GM18508 (cell line): ENCODE measurements at regions not wholly inside any gene's neighbourhood (a gene's known extent, or its start where the extent isn't known, plus 50 kb on each side); places are given as distances from the start of the nearest gene placed in this dataset.

Experiments
- ATAC-seq: cut with Tn5 transposase; IDR thresholded peaks from one replicate; pipeline ENCODE4 v1.9.1; 2021; ENCODE audit warnings: moderate number of reproducible peaks; ENCODE audit not compliant: insufficient read depth, unreplicated experiment

DNA sequence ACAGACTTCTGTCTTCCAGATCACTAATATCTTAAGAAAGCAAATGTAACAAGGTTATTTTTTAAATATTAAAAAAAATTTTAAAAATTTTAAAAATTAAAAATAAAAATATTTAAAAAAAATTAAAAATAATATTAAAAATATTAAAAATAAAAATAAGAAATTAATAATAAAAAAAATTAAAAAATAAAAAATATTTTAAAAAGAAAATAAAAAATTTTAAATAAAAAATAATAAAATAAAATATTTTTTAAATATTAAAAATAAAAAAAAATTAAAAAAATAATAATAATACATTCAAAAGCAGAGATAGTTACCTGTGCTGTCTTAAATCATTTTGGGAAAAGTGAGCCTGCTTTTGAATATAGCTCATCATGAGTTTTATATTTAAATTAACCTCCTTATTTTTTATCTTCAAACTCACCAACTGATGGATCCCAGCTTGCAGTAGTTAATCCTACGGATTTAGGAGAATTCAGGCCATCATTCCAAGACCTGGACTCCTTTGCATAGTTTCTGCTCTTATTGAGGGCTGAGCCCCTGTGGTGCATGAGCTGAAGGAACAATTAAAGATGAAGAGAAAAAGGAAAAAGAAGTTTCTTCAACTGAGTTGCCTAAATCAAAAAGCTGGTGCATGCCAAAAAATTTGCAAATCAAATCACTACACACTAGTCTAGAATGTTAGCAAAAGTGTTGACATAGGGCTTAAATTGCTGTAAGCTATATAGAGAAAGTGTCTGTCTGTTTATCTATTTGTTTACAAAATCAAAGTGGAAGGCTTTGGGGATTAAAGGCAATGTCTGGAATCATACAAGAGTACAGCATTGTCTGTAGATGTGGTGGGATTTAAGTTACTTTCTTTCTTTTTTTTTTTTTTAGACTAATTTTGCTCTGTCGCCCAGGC lies 50.5 kb upstream of the ZNF438 start:
- no peak for ATAC-seq

DNA sequence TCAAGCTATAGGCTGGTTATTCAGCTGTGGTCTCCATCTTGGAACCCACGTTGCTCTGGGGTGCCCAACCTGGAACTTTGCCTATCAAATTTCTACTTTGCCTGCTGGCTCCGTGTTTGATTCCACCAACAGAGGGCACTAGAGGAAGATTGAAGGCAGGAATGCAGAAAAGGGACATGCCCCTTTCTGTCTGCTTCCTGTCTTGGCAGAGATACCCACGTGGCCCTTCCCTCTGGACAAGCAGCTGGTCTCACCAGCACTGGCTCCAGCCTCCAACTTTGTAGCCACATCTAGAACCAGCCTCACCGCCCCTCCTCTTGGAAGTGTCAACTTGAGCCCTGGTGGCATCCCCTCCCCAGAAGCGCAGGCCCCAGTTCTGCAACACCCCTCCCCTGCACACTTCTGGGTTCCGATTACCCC lies 52.1 kb upstream of the ZNF438 start:
- no peak for ATAC-seq

DNA sequence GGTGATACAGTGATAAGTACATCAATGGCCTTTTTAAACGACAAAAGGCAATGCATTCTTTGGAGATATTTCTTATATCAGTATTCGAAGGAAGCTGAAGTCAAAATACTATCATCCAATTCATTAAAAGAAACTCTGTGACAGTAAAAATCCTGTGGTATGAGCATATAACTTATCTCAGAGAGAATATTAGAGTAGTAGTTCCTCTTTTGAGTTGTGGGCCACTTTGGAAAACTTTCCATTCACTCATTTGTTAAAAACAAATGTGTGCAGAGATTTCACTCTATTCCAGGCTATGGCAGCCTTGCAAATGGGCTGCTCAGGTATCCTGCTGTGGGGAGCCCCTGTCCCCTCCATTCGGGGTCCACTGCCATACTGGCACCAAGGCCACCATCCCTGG lies 55.3 kb upstream of the ZNF438 start:
- no peak for ATAC-seq

DNA sequence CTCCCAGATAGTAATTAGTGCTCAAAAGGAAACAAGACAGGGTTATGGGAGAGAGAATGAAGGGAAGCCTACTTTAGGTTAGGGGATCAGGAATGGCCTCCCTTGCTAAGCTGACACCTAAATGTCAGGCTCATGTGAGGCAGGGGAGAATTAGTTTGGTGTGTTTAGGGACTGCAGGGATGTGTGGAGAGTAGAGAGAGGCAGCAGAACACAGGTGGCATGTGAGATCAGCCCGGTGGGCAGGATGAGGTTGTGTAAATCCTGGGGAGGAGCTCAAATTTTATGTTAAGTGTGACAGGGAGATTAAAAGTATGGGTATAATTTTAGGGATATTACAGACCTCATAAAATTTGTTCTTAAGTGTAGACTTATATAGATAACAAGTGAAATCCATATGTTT lies 56.2 kb upstream of the ZNF438 start:
- no peak for ATAC-seq

DNA sequence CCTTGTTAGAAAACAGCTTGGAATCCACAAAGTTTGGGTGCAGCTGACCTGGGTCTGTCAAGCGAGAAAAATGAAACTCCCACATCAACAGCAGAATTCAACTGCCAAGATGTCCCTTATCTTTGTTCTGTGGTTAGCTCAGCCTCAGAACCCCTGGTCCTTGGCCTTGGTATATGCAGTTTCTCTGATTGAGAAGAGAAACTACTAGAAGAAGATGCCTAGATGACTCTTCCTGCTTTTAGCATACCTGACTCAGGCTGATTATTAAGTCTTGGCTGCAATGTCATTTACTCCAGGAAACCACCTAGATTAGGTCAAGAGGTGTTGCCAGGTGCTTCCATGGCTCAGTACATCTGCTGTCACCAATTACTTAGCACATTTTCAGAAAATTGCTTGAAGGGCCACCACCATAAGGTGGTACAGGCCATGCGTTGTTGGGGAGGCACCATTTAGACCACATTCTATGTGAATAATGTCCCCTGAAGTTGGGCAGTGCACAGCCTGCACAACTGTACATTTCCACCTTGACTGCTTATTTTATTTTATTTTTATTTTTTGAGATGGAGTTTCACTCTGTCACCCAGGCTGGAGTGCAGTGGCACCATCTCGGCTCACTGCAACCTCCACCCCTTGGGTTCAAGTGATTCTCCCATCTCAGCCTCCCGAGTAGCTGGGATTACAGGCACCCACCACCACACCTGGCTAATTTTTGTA lies 59.4 kb upstream of the ZNF438 start:
- ATAC-seq, result no peak

DNA sequence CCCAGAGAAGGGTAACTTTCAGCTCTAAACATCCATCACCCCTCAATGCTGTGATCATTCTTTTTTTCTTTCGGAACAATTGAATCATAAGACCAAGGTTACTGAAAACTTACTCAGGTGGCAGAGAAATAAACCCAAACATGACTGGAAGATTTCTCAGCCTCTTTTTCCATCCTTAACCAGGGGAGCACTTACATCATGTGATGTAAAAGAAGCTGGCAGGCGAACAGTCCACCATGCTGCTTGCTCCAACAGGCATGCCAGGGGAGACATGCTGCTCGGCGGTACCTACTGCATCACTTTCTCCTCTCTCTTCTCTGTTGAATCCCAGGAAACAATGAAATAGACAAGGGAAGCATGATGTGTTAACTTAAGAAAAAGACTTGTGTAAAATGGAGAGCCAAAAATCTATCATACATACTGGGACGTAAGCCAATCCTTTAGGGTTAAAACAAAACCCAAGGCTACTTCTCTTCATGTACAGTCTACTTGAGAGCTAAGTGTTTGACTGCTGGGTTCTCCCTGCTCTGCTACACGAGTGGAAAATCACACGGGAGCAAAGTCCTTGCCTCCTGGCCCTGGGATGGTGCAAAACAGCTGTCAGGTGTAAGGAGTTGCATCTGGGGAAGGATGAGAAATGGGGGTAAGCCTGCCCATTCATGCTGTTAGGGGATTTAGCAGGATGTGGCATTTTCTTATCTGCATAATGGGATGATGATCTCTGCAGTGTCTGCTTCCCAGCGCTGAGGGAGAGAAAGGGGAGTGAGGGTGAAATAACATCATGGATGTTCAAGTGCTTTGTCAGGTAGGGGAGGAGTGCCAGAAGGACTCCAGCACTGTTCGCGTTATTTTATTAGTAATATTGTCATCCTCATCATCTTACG lies 64.3 kb upstream of the ZNF438 start:
- ATAC-seq, result no peak

DNA sequence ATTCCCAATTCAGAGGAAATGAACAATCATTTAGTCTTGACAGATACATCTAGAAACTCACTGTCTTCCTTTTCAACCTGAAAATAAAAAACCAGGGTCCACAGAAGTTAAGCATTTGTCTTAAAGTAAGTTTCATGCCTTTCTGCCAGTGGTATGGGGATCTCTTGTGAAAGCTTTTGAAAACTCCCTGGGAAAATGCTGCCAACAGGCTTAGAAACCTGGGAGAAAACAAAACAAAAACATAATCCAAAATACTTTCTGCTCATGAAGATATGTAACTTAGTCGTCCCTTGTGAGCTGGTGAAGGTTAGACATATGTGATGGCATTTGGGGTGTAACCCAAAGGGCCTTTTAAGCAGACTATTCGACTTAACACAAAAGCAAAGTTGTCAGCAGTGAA lies 66.4 kb upstream of the ZNF438 start:
- no peak for ATAC-seq

DNA sequence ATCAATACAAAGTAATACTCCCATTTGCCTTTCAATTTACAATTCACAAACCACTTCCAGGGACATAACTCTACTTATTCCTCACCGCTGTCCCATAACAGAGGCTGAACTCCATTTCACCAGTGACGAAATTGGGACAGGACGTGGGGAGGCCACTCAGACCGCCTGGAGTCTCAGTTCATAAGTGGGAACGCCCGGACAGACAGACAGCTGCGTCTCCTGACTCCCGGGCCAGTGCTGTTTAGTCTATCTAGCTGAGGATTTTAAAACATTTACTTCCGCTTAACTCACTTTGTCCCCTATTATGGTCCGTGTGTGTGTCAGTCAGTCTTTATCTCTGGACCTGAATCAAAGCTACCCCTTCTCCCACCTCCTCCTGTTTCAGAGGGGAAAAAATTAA lies 67.4 kb upstream of the ZNF438 start:
- ATAC-seq, result no peak

DNA sequence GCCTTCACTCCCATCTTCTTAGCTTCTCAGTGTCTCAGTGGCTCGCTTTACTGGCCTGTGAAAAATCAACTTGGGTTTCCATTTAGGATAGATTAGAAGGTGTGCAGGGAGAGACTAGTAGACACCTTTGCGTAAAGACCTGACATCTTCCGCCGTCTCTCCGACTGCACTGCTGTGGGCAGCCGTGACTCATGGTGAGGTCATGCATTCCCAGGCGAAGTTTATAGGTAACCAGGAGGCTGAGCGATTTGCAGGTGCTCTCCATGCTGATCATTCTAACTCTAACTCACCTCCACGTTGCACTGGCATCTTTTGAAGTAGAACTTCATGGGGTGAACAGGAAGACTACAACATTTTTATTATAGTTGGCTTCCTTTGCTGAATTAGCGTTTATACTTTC lies 68.0 kb upstream of the ZNF438 start:
- ATAC-seq, result no peak

DNA sequence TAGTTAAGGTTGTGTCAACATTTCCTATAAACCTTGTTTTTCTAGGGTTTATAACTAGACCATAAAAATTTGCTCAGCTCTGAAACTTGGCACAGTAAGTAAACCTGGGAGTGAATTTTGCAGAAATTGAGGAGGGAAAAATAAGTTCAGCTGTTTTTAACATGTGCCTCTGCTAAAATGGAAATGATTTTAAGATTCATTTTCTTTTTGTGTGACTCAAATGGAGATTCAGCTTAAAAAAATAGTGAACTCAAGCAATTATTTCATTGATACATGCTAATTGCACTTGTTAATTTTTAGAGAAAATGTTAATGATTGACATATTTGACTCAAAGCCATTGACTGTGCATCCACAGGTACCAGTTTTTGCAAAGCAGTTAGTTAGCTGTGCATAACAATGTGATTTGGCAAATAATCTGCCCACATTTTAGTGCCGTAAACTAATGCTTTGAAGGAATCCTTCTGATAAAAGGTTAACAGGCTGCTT lies 68.5 kb upstream of the ZNF438 start:
- no peak for ATAC-seq

DNA sequence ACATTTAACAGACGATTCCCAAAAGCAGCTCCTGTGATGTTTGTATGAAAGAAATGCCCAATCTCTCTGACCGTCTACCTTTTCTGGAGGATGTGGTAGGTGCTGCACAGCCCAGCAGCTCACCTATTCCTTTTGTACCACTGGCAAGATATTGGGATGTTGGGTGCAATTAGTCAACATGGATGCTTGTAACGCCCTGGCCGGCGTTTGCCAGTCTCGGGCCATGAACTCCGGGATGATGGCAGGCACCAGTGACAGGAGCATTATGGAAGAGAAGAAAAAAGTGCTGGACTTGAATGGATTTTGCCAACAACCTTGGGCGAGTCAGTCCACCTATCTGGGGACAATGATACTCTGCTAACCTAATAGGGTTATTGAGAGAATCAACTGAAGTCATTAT lies 69.0 kb upstream of the ZNF438 start:
- ATAC-seq, result no peak

DNA sequence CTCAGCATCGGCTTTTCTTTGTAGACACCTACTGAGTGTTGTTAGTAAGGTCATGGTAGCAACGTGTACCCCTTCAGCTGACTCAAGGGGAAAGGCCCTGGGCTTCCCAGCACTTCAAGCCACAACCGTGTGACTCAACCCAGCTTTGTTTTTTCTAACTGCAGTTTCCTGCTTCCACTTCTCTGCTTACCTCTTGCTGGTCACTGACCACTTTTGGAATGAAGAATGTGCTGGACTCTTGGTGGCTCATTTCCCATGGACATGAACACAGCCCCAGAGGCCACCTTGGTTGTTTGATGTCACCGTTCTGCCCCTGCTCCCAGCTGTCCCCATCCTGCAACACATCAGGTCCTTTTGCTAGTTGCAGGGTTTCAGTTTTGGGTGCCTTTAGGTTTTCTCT lies 69.5 kb upstream of the ZNF438 start:
- peak; percentile 74 for ATAC-seq

DNA sequence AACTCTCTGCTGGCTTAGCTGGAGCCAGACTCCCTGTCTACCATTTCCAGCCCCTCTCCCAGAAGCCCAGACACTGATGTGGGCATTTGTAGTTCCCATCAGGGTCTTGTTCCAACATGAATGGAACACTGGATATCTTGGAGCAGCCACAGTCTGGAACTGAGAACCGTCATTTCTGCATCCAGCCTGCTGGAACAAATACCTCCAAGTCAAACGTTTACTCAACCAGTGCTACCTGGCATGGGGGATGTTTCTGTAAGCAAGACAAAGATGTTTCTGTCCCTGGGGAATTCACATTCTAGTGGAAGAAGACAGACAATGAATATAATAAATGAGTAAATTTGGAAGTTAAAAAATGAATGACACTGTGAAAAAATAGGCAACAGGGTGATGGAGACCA lies 70.8 kb upstream of the ZNF438 start:
- ATAC-seq, result no peak

DNA sequence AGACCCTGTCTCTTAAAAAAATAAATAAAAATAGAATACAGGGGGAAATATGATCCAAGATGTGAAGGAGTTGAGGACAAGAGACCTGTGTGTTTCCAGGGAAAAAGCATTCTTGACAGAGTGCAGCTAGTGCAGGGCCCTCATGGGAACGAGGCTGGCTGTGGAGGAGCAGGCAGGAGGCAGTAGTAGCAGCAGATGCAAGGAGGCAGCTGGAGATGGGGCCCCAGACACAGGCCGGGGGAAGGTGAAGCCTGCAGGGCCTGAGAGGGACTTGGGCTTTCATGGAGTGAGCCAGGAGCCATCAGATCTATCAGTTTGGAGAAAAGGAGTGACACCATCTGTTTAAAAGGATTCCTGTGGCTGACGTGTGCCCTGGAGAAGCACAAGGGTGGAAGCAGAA lies 71.4 kb upstream of the ZNF438 start:
- no peak for ATAC-seq

DNA sequence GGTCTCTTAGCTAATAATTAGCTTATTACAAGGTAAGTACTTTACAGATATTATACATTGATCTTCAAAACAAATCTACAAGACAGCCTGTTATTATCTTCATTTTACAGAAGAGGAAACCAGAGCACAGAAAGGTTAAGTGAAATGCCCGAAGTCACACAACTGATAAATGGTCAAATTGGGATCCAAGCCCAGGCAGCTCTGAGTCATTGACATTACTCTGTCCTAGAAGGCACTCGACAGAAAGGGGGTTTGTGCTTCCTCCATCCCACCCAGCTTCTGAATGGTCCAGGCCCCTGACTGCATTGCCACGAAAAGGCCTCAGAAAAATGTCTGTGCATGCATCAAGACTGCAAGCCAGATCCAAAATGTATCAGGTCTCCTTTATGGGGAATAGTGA lies 81.3 kb upstream of the ZNF438 start:
- no peak for ATAC-seq

DNA sequence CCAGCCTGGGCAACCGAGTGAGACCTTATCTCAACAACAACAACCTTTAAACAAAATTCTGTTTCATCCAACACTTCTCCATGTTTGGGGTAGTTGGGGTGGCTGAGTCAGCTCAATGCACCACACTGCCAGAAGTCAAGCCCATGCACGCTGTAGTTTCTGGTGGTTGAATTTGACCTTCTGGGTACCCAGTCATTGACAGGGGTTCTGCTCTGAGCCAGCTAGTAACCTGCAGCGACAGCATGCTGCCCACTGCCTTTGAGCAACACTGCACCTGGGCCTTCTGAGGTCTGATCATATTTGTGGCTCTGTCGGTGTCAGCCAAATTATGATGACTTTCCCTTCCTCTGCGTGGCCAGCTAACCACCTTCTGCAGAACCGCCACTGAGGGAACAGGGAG lies 84.6 kb upstream of the ZNF438 start:
- ATAC-seq, result no peak

DNA sequence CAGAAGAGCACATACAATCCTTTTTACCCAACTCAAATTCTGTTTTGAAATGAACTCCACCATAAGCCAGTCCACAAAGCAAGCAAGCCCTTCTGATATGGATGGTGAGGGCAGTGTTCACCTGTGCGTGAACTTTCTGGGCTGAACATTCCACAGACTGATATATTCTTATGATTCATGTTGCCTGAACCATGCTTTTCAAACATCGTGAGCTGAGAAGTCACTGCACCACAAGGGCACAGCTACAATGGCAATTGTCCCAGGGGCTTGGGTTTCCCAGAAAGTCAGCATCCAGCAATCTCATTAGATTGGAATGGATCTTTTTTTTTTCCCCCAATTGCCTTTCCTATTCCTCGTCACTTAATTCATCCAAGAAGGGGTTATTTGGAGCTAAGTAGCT lies 86.9 kb upstream of the ZNF438 start:
- no peak for ATAC-seq

DNA sequence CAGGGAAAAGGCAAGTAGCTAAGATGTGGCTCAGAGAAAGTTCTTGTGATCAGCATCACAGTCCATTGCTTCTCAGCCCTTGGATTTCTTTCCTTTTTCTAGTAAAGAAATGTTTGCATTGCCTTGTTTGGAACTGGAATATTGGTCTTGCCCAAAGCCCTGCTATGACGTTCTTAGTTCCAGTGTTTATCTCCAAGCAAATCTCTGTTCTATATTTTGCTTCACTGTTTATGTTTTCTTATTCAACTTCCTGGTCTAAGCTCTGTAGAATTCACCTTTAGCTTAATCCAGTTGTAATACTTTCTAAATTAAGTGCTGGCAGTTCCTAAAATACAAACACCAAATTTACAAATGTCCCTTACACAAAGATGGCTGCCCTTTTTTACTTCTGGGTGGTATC lies 88.7 kb upstream of the ZNF438 start:
- no peak for ATAC-seq

DNA sequence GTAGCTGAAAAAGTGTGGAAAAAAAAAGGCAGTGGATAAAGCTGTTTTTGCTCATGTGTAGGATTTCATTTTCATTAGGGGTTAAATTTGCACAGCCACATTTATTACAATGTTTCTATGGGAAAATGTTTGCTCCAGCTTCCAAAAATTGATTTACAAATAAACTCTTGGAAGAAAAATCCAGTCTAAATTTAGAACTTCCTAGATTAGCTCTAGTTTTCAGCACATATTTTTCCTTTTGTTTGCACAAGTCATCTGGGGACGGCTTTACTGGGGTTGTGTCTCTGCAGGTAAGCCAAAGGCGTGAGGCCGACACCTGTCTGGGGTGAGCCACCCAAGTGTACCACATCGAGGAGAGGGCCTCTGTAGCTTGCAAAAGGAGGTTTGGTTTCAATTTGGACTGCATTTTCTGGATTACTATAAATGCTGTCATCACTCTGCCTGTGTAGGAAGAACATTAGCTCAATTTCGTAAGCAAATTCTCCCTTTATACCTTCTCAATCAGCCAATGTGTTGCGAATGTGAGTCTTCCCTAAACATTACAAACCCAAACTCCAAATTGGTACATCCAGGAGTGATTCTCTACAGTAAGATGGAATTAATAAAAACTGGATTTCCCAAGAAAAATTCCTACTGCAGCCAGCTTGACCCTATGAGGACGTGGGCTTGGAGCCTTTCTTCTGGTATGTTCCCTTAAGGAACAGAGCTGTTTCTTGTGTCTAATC lies 89.5 kb upstream of the ZNF438 start:
- no peak for ATAC-seq
